ENCODE measurements at regions not wholly inside any gene's neighbourhood (a gene's known extent, or its start where the extent isn't known, plus 50 kb on each side); places are given as distances from the start of the nearest gene placed in this dataset.

- TF ChIP-seq REST (IDR thresholded peaks at IDR 0.05; ENCODE audit: unreplicated experiment) (no peak), CTCF (conservative IDR thresholded peaks at IDR 0.05; ENCODE audit: low read depth in 2 of 2) (no peak), EZH2 (IDR thresholded peaks at IDR 0.05; ENCODE audit: low read depth, unreplicated experiment) (no peak), POLR2AphosphoS5 (IDR thresholded peaks at IDR 0.05; ENCODE audit: low read depth) (no peak), CREB1 (CRISPR knock-in tag; IDR thresholded peaks at IDR 0.05; ENCODE audit: low read depth) (no peak), STAT1 (IDR thresholded peaks at IDR 0.05; ENCODE audit: unreplicated experiment) (no peak), JUNB (IDR thresholded peaks at IDR 0.05; ENCODE audit: unreplicated experiment) (no peak)
These were observed 168.9 kb upstream of the PFKP start for GRCh38 chr10:2898509-2898860.
